PFSK-1 (cell line): ENCODE measurements at regions not wholly inside any gene's neighbourhood (a gene's known extent, or its start where the extent isn't known, plus 50 kb on each side); places are given as distances from the start of the nearest gene placed in this dataset.

Experiments used
- FOXP2 ChIP-seq: optimal IDR thresholded peaks from 2 replicates; pipeline ENCODE3; 2011; ENCODE audit warnings: borderline replicate concordance, control low read depth, inconsistent platforms; ENCODE audit not compliant: insufficient read depth; ENCODE audit errors: extremely low read length, extremely low read depth
- POLR2AphosphoS5 ChIP-seq: IDR thresholded peaks from 2 replicates; pipeline ENCODE4 v1.6.1; 2012; ENCODE audit warnings: low read depth, mild to moderate bottlenecking, control low read depth, low read length, moderate library complexity
- REST ChIP-seq, 2 experiments: IDR thresholded peaks; 2 replicates each; pipeline versions ENCODE4 v1.6.1 to v1.8.0; 2011 to 2012; ENCODE audit warnings: low read depth in 2 of 2, low read length in 2 of 2, control low read depth in 1 of 2, inconsistent platforms in 1 of 2, mild to moderate bottlenecking in 1 of 2, moderate library complexity in 1 of 2; ENCODE audit not compliant: insufficient read depth in 1 of 2
- SIN3A ChIP-seq: IDR thresholded peaks from 2 replicates; pipeline ENCODE4 v1.6.1; 2012; ENCODE audit warnings: mild to moderate bottlenecking, low read length, moderate library complexity, borderline replicate concordance; ENCODE audit not compliant: insufficient read depth
- TAF1 ChIP-seq: IDR thresholded peaks from 2 replicates; pipeline ENCODE4 v1.6.1; 2012; ENCODE audit warnings: low read length, control low read depth, borderline replicate concordance; ENCODE audit not compliant: insufficient read depth

GRCh38 chr10:120355425-120355824 is 101.6 kb upstream of the PLPP4 start:
- TF ChIP-seq FOXP2 = no peak
- TF ChIP-seq POLR2AphosphoS5 = no peak
- TF ChIP-seq REST (IDR thresholded peaks at IDR 0.05; ENCODE audit: insufficient read depth in 1 of 2, low read depth in 2 of 2, low read length in 2 of 2) = no peak
- no peak for TF ChIP-seq TAF1
- no peak for TF ChIP-seq SIN3A

GRCh38 chr10:120360571-120360970 is 96.5 kb upstream of the PLPP4 start:
- TF ChIP-seq REST (IDR thresholded peaks at IDR 0.05; ENCODE audit: insufficient read depth in 1 of 2, low read depth in 2 of 2, low read length in 2 of 2) (no peak), SIN3A (no peak), TAF1 (no peak), POLR2AphosphoS5 (no peak), FOXP2 (no peak)

- no peak for TF ChIP-seq FOXP2
- no peak for TF ChIP-seq POLR2AphosphoS5
- no peak for TF ChIP-seq TAF1
- TF ChIP-seq SIN3A = no peak
- TF ChIP-seq REST (IDR thresholded peaks at IDR 0.05; ENCODE audit: insufficient read depth in 1 of 2, low read depth in 2 of 2, low read length in 2 of 2) = no peak
Measured at GRCh38 chr10:120365872-120366271, 91.2 kb upstream of the PLPP4 start.

GRCh38 chr10:120367341-120367740 is 89.7 kb upstream of the PLPP4 start:
- TF ChIP-seq TAF1 = no peak
- no peak for TF ChIP-seq SIN3A
- no peak for TF ChIP-seq FOXP2
- TF ChIP-seq REST (IDR thresholded peaks at IDR 0.05; ENCODE audit: insufficient read depth in 1 of 2, low read depth in 2 of 2, low read length in 2 of 2) = no peak
- no peak for TF ChIP-seq POLR2AphosphoS5

- no peak for TF ChIP-seq TAF1
- TF ChIP-seq POLR2AphosphoS5 = no peak
- TF ChIP-seq REST (IDR thresholded peaks at IDR 0.05; ENCODE audit: insufficient read depth in 1 of 2, low read depth in 2 of 2, low read length in 2 of 2) = no peak
- no peak for TF ChIP-seq SIN3A
- no peak for TF ChIP-seq FOXP2
Measured at GRCh38 chr10:120368338-120368737, 88.7 kb upstream of the PLPP4 start.
